ENCODE measurements at regions not wholly inside any gene's neighbourhood (a gene's known extent, or its start where the extent isn't known, plus 50 kb on each side); places are given as distances from the start of the nearest gene placed in this dataset.

GRCh38 chr1:43069461-43070050 lies 102.5 kb downstream of the EBNA1BP2 start (continued):
- no peak for TF ChIP-seq ZIK1 (CRISPR knock-in tag; IDR thresholded peaks at IDR 0.05; ENCODE audit: borderline replicate concordance, low read depth)
- TF ChIP-seq ZNF773 (CRISPR knock-in tag; IDR thresholded peaks at IDR 0.05; ENCODE audit: borderline replicate concordance): no peak
- TF ChIP-seq ZSCAN25 (CRISPR knock-in tag; IDR thresholded peaks at IDR 0.05): peak; percentile 85; the same call in 1 of the 2 replicates
- TF ChIP-seq, protein P1, sequence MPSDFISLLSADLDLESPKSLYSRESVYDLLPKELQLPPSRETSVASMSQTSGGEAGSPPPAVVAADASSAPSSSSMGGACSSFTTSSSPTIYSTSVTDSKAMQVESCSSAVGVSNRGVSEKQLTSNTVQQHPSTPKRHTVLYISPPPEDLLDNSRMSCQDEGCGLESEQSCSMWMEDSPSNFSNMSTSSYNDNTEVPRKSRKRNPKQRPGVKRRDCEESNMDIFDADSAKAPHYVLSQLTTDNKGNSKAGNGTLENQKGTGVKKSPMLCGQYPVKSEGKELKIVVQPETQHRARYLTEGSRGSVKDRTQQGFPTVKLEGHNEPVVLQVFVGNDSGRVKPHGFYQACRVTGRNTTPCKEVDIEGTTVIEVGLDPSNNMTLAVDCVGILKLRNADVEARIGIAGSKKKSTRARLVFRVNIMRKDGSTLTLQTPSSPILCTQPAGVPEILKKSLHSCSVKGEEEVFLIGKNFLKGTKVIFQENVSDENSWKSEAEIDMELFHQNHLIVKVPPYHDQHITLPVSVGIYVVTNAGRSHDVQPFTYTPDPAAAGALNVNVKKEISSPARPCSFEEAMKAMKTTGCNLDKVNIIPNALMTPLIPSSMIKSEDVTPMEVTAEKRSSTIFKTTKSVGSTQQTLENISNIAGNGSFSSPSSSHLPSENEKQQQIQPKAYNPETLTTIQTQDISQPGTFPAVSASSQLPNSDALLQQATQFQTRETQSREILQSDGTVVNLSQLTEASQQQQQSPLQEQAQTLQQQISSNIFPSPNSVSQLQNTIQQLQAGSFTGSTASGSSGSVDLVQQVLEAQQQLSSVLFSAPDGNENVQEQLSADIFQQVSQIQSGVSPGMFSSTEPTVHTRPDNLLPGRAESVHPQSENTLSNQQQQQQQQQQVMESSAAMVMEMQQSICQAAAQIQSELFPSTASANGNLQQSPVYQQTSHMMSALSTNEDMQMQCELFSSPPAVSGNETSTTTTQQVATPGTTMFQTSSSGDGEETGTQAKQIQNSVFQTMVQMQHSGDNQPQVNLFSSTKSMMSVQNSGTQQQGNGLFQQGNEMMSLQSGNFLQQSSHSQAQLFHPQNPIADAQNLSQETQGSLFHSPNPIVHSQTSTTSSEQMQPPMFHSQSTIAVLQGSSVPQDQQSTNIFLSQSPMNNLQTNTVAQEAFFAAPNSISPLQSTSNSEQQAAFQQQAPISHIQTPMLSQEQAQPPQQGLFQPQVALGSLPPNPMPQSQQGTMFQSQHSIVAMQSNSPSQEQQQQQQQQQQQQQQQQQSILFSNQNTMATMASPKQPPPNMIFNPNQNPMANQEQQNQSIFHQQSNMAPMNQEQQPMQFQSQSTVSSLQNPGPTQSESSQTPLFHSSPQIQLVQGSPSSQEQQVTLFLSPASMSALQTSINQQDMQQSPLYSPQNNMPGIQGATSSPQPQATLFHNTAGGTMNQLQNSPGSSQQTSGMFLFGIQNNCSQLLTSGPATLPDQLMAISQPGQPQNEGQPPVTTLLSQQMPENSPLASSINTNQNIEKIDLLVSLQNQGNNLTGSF (CRISPR knock-in tag; IDR thresholded peaks at IDR 0.05): peak; percentile 39; the same call in 1 of the 2 replicates
- no peak for TF ChIP-seq ZFYVE20 (CRISPR knock-in tag; IDR thresholded peaks at IDR 0.05; ENCODE audit: borderline replicate concordance, low read depth)
- no peak for TF ChIP-seq FOXP1 (IDR thresholded peaks at IDR 0.05)
- no peak for TF ChIP-seq FOXP1 (CRISPR knock-in tag; IDR thresholded peaks at IDR 0.05)
- TF ChIP-seq ZNF253 (CRISPR knock-in tag; IDR thresholded peaks at IDR 0.05; ENCODE audit: borderline replicate concordance): 0 out of 2 replicates have a peak, but pooled peaks have one; percentile 55
- no peak for TF ChIP-seq PRDM10 (CRISPR knock-in tag; IDR thresholded peaks at IDR 0.05; ENCODE audit: low read depth)
- TF ChIP-seq NFATC3 (CRISPR knock-in tag; IDR thresholded peaks at IDR 0.05): no peak
- peak; percentile 86 for TF ChIP-seq PATZ1 (CRISPR knock-in tag; IDR thresholded peaks at IDR 0.05)
- TF ChIP-seq ZFY (CRISPR knock-in tag; IDR thresholded peaks at IDR 0.05): peak; percentile 78
- TF ChIP-seq MBD4 (IDR thresholded peaks at IDR 0.05; ENCODE audit: borderline replicate concordance, low read length): no peak
- TF ChIP-seq ZC3H13 (CRISPR knock-in tag; IDR thresholded peaks at IDR 0.05): no peak
- TF ChIP-seq NR2F1 (CRISPR knock-in tag; IDR thresholded peaks at IDR 0.05): no peak
- TF ChIP-seq ATM (IDR thresholded peaks at IDR 0.05; ENCODE audit: borderline replicate concordance): no peak
- 0 out of 2 replicates have a peak, but pooled peaks have one; percentile 37 for TF ChIP-seq RXRA (CRISPR knock-in tag; IDR thresholded peaks at IDR 0.05)
- no peak for TF ChIP-seq ZNF501 (CRISPR knock-in tag; IDR thresholded peaks at IDR 0.05)
- TF ChIP-seq RELA (CRISPR knock-in tag; IDR thresholded peaks at IDR 0.05): no peak
- TF ChIP-seq SALL1 (CRISPR knock-in tag; IDR thresholded peaks at IDR 0.05): peak; percentile 35; the same call in 1 of the 2 replicates
- TF ChIP-seq EED (CRISPR knock-in tag; IDR thresholded peaks at IDR 0.05): no peak

Data from HepG2 (cell line).